Liver (tissue), 8 donors: ENCODE measurements at regions not wholly inside any gene's neighbourhood (a gene's known extent, or its start where the extent isn't known, plus 50 kb on each side); places are given as distances from the start of the nearest gene placed in this dataset.

Experiments used
- DNase-seq: peaks from one replicate; pipeline ENCODE4 v3.0.0-alpha.2; 2017; ENCODE audit warnings: low spot score
- H3K27ac ChIP-seq, 2 donors: one replicate each; pipeline ENCODE4 v1.7.0; 2013; ENCODE audit warnings: inconsistent platforms in 2 of 2, low read length in 2 of 2, control low read depth in 1 of 2, low read depth in 1 of 2, mild to moderate bottlenecking in 1 of 2
- H3K27me3 ChIP-seq, 4 donors: one replicate each; pipeline versions ENCODE4 v1.6.1 to v1.7.0; 2013; ENCODE audit warnings: low read length in 3 of 4, inconsistent platforms in 1 of 4, mild to moderate bottlenecking in 1 of 4, moderate library complexity in 1 of 4; ENCODE audit not compliant: control insufficient read depth in 4 of 4, insufficient read depth in 4 of 4
- H3K36me3 ChIP-seq, 4 donors: one replicate each; pipeline versions ENCODE4 v1.6.1 to v1.7.0; 2013; ENCODE audit warnings: low read length in 3 of 4, mild to moderate bottlenecking in 3 of 4, low read depth in 1 of 4, moderate library complexity in 1 of 4; ENCODE audit not compliant: control insufficient read depth in 4 of 4, insufficient read depth in 3 of 4
- H3K4me1 ChIP-seq, 4 donors: one replicate each; pipeline versions ENCODE4 v1.6.1 to v1.7.0; 2013; ENCODE audit warnings: low read length in 3 of 4, mild to moderate bottlenecking in 3 of 4, moderate library complexity in 1 of 4; ENCODE audit not compliant: control insufficient read depth in 4 of 4, insufficient read depth in 4 of 4
- H3K4me3 ChIP-seq, 3 donors: one replicate each; pipeline versions ENCODE4 v1.6.1 to v1.7.0; 2013; ENCODE audit warnings: low read length in 3 of 3, control low read depth in 1 of 3, low read depth in 1 of 3, mild to moderate bottlenecking in 1 of 3
- H3K9ac ChIP-seq, 2 donors: one replicate each; pipeline ENCODE4 v1.7.0; 2013; ENCODE audit warnings: low read length in 2 of 2, mild to moderate bottlenecking in 2 of 2, moderate library complexity in 2 of 2, control low read depth in 1 of 2, low read depth in 1 of 2
- H3K9me3 ChIP-seq, 4 donors: one replicate each; pipeline versions ENCODE4 v1.6.1 to v1.7.0; 2013; ENCODE audit warnings: low read length in 3 of 4; ENCODE audit not compliant: control insufficient read depth in 4 of 4
- ATF3 ChIP-seq: IDR thresholded peaks from 2 replicates; pipeline ENCODE4 v1.6.1; 2016; ENCODE audit warnings: antibody characterized with exemption
- CTCF ChIP-seq: fragments of 150-350 bp; IDR thresholded peaks from 2 replicates; pipeline ENCODE4 v1.5.1; 2017; ENCODE audit warnings: improper control_type of control experiment, low read depth, low read length; ENCODE audit not compliant: missing input control
- EGR1 ChIP-seq, 2 donors: IDR thresholded peaks; 2 replicates each; pipeline ENCODE4 v1.6.1; 2016 to 2018; ENCODE audit warnings: antibody characterized with exemption in 2 of 2, low read depth in 2 of 2
- FOXA1 ChIP-seq: IDR thresholded peaks from 2 replicates; pipeline ENCODE4 v1.6.1; 2016; ENCODE audit warnings: antibody characterized with exemption
- FOXA2 ChIP-seq: IDR thresholded peaks from 2 replicates; pipeline ENCODE4 v1.6.1; 2016; ENCODE audit warnings: antibody characterized with exemption
- GABPA ChIP-seq, 2 donors: IDR thresholded peaks in 1 of 2; conservative IDR thresholded peaks in 1 of 2; 2 replicates each; pipeline ENCODE4 v1.6.1; 2016; ENCODE audit warnings: antibody characterized with exemption in 2 of 2, mild to moderate bottlenecking in 1 of 2, moderate library complexity in 1 of 2
- HNF4A ChIP-seq, 2 donors: conservative IDR thresholded peaks; 2 replicates each; pipeline ENCODE4 v1.6.1; 2016; ENCODE audit warnings: antibody characterized with exemption in 2 of 2, mild to moderate bottlenecking in 2 of 2
- HNF4G ChIP-seq: IDR thresholded peaks from 2 replicates; pipeline ENCODE4 v1.6.1; 2016; ENCODE audit warnings: antibody characterized with exemption
- JUND ChIP-seq, 2 donors: IDR thresholded peaks; 2 replicates each; pipeline ENCODE4 v1.6.1; 2016; ENCODE audit warnings: antibody characterized with exemption in 2 of 2
- MAX ChIP-seq: IDR thresholded peaks from 2 replicates; pipeline ENCODE4 v1.6.1; 2016; ENCODE audit warnings: antibody characterized with exemption
- NR2F2 ChIP-seq: IDR thresholded peaks from 2 replicates; pipeline ENCODE4 v1.6.1; 2016; ENCODE audit warnings: antibody characterized with exemption
- RAD21 ChIP-seq, 2 donors: IDR thresholded peaks; 2 replicates each; pipeline ENCODE4 v1.6.1; 2016; ENCODE audit warnings: antibody characterized with exemption in 2 of 2, mild to moderate bottlenecking in 2 of 2
- REST ChIP-seq: IDR thresholded peaks from 2 replicates; pipeline ENCODE4 v1.6.1; 2016; ENCODE audit warnings: antibody characterized with exemption, mild to moderate bottlenecking
- RXRA ChIP-seq, 2 donors: IDR thresholded peaks; 2 replicates each; pipeline ENCODE4 v1.6.1; 2017 to 2018; ENCODE audit warnings: antibody characterized with exemption in 2 of 2, mild to moderate bottlenecking in 1 of 2
- SP1 ChIP-seq: IDR thresholded peaks from 2 replicates; pipeline ENCODE4 v1.6.1; 2018; ENCODE audit warnings: antibody characterized with exemption, mild to moderate bottlenecking
- TAF1 ChIP-seq: conservative IDR thresholded peaks from 2 replicates; pipeline ENCODE4 v1.6.1; 2016; ENCODE audit warnings: antibody characterized with exemption, mild to moderate bottlenecking
- YY1 ChIP-seq: IDR thresholded peaks from 2 replicates; pipeline ENCODE4 v1.6.1; 2016; ENCODE audit warnings: antibody characterized with exemption, mild to moderate bottlenecking
- ZBTB33 ChIP-seq: IDR thresholded peaks from 2 replicates; pipeline ENCODE4 v1.6.1; 2016; ENCODE audit warnings: antibody characterized with exemption
- WGBS: extraction: QIAGEN DNeasy Blood & Tissue Kit; methylation state at CpG from one replicate; pipeline ENCODE4 v1.1.7; 2013; 5-methylcytosine and 5-hydroxymethylcytosine counted together
- donor health status: healthy.
- donor health status: healthy.
- donor health status: healthy.
- donor health status: healthy.
- donor health status: healthy.

GRCh38 chr6:156056085-156056484 is 600.4 kb upstream of the NOX3 start (continued):
- TF ChIP-seq REST, result no peak
- TF ChIP-seq FOXA1, result no peak

- Histone ChIP-seq H3K9ac (no peak overlapping the region), H3K9me3 (no peaks in the 10 kb centered on the region), H3K27ac (no peak overlapping the region), H3K4me1 (no peaks in the 10 kb centered on the region), H3K27me3 (no peaks in the 10 kb centered on the region), H3K4me3 (no peak overlapping the region), H3K36me3 (no peaks in the 10 kb centered on the region)
- DNase-seq, result no peak
- 85% methylated on average over 13 of the region's 13 CpGs for WGBS
- TF ChIP-seq TAF1 (no peak), HNF4A (conservative IDR thresholded peaks at IDR 0.05) (no peak), YY1 (no peak), ZBTB33 (no peak), JUND (IDR thresholded peaks at IDR 0.05) (no peak), EGR1 (IDR thresholded peaks at IDR 0.05; ENCODE audit: low read depth in 2 of 2) (no peak), MAX (no peak), HNF4G (no peak), CTCF (no peak), ATF3 (no peak), NR2F2 (no peak), RXRA (IDR thresholded peaks at IDR 0.05) (no peak), SP1 (no peak), REST (no peak), GABPA (IDR thresholded peaks at IDR 0.05 in 1 of 2, conservative IDR thresholded peaks at IDR 0.05 in 1 of 2) (no peak), RAD21 (IDR thresholded peaks at IDR 0.05) (no peak), FOXA2 (no peak), FOXA1 (no peak)
These were observed 598.0 kb upstream of the NOX3 start for GRCh38 chr6:156053626-156054025.
